GM23338 (cell line): ENCODE measurements at regions not wholly inside any gene's neighbourhood (a gene's known extent, or its start where the extent isn't known, plus 50 kb on each side); places are given as distances from the start of the nearest gene placed in this dataset.

ENCODE experiments used
- CREB1 ChIP-seq: fragments of 250-450 bp; sonication (Bioruptor Pico); IDR thresholded peaks from 2 replicates; pipeline ENCODE4 v1.5.0; 2020; ENCODE audit warnings: low read depth, mild to moderate bottlenecking, moderate library complexity
- CTCF ChIP-seq, 2 experiments: fragments of 200-600 bp in 1 of 2; sonication (generic) in 1 of 2; conservative IDR thresholded peaks; 2 replicates each; pipeline versions ENCODE4 v1.5.1 to v1.6.1; 2016 to 2017; ENCODE audit warnings: antibody characterized with exemption in 2 of 2, low read depth in 2 of 2, mild to moderate bottlenecking in 2 of 2, moderate library complexity in 1 of 2
- EZH2 ChIP-seq: fragments of 200-600 bp; sonication (generic); IDR thresholded peaks from one replicate; pipeline ENCODE4 v1.8.0; 2017; ENCODE audit warnings: antibody characterized with exemption, mild to moderate bottlenecking, low read depth; ENCODE audit not compliant: unreplicated experiment
- EZH2phosphoT487 ChIP-seq: fragments of 200-600 bp; sonication (generic); IDR thresholded peaks from one replicate; pipeline ENCODE4 v1.8.1; 2018; ENCODE audit warnings: antibody characterized with exemption; ENCODE audit not compliant: unreplicated experiment
- JUNB ChIP-seq: IDR thresholded peaks from one replicate; pipeline ENCODE4 v1.6.1; 2016; ENCODE audit warnings: antibody characterized with exemption; ENCODE audit not compliant: unreplicated experiment
- NANOG ChIP-seq: IDR thresholded peaks from 2 replicates; pipeline ENCODE4 v1.6.1; 2016; ENCODE audit warnings: antibody characterized with exemption, borderline replicate concordance
- POLR2AphosphoS5 ChIP-seq: IDR thresholded peaks from 2 replicates; pipeline ENCODE4 v1.6.1; 2016; ENCODE audit warnings: antibody characterized with exemption, low read depth
- TF ChIP-seq, protein P1 (sequence below): IDR thresholded peaks from one replicate; pipeline ENCODE4 v1.6.1; 2018; ENCODE audit warnings: antibody characterized with exemption; ENCODE audit not compliant: unreplicated experiment
- TF ChIP-seq, protein P2 (sequence below): fragments of 250-450 bp; sonication (Bioruptor Pico); IDR thresholded peaks from 2 replicates; pipeline ENCODE4 v1.5.0; 2020; ENCODE audit warnings: mild to moderate bottlenecking, moderate library complexity

GRCh38 chr16:86321491-86321890 lies 188.8 kb upstream of the FOXF1 start:
- TF ChIP-seq EZH2phosphoT487 (no peak), EZH2 (no peak), CTCF (conservative IDR thresholded peaks at IDR 0.05; ENCODE audit: low read depth in 2 of 2) (no peak), NANOG (no peak), POLR2AphosphoS5 (no peak), CREB1 (CRISPR knock-in tag) (no peak), JUNB (no peak)
- TF ChIP-seq, protein P1, sequence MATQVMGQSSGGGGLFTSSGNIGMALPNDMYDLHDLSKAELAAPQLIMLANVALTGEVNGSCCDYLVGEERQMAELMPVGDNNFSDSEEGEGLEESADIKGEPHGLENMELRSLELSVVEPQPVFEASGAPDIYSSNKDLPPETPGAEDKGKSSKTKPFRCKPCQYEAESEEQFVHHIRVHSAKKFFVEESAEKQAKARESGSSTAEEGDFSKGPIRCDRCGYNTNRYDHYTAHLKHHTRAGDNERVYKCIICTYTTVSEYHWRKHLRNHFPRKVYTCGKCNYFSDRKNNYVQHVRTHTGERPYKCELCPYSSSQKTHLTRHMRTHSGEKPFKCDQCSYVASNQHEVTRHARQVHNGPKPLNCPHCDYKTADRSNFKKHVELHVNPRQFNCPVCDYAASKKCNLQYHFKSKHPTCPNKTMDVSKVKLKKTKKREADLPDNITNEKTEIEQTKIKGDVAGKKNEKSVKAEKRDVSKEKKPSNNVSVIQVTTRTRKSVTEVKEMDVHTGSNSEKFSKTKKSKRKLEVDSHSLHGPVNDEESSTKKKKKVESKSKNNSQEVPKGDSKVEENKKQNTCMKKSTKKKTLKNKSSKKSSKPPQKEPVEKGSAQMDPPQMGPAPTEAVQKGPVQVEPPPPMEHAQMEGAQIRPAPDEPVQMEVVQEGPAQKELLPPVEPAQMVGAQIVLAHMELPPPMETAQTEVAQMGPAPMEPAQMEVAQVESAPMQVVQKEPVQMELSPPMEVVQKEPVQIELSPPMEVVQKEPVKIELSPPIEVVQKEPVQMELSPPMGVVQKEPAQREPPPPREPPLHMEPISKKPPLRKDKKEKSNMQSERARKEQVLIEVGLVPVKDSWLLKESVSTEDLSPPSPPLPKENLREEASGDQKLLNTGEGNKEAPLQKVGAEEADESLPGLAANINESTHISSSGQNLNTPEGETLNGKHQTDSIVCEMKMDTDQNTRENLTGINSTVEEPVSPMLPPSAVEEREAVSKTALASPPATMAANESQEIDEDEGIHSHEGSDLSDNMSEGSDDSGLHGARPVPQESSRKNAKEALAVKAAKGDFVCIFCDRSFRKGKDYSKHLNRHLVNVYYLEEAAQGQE: no peak
- TF ChIP-seq, protein P2, sequence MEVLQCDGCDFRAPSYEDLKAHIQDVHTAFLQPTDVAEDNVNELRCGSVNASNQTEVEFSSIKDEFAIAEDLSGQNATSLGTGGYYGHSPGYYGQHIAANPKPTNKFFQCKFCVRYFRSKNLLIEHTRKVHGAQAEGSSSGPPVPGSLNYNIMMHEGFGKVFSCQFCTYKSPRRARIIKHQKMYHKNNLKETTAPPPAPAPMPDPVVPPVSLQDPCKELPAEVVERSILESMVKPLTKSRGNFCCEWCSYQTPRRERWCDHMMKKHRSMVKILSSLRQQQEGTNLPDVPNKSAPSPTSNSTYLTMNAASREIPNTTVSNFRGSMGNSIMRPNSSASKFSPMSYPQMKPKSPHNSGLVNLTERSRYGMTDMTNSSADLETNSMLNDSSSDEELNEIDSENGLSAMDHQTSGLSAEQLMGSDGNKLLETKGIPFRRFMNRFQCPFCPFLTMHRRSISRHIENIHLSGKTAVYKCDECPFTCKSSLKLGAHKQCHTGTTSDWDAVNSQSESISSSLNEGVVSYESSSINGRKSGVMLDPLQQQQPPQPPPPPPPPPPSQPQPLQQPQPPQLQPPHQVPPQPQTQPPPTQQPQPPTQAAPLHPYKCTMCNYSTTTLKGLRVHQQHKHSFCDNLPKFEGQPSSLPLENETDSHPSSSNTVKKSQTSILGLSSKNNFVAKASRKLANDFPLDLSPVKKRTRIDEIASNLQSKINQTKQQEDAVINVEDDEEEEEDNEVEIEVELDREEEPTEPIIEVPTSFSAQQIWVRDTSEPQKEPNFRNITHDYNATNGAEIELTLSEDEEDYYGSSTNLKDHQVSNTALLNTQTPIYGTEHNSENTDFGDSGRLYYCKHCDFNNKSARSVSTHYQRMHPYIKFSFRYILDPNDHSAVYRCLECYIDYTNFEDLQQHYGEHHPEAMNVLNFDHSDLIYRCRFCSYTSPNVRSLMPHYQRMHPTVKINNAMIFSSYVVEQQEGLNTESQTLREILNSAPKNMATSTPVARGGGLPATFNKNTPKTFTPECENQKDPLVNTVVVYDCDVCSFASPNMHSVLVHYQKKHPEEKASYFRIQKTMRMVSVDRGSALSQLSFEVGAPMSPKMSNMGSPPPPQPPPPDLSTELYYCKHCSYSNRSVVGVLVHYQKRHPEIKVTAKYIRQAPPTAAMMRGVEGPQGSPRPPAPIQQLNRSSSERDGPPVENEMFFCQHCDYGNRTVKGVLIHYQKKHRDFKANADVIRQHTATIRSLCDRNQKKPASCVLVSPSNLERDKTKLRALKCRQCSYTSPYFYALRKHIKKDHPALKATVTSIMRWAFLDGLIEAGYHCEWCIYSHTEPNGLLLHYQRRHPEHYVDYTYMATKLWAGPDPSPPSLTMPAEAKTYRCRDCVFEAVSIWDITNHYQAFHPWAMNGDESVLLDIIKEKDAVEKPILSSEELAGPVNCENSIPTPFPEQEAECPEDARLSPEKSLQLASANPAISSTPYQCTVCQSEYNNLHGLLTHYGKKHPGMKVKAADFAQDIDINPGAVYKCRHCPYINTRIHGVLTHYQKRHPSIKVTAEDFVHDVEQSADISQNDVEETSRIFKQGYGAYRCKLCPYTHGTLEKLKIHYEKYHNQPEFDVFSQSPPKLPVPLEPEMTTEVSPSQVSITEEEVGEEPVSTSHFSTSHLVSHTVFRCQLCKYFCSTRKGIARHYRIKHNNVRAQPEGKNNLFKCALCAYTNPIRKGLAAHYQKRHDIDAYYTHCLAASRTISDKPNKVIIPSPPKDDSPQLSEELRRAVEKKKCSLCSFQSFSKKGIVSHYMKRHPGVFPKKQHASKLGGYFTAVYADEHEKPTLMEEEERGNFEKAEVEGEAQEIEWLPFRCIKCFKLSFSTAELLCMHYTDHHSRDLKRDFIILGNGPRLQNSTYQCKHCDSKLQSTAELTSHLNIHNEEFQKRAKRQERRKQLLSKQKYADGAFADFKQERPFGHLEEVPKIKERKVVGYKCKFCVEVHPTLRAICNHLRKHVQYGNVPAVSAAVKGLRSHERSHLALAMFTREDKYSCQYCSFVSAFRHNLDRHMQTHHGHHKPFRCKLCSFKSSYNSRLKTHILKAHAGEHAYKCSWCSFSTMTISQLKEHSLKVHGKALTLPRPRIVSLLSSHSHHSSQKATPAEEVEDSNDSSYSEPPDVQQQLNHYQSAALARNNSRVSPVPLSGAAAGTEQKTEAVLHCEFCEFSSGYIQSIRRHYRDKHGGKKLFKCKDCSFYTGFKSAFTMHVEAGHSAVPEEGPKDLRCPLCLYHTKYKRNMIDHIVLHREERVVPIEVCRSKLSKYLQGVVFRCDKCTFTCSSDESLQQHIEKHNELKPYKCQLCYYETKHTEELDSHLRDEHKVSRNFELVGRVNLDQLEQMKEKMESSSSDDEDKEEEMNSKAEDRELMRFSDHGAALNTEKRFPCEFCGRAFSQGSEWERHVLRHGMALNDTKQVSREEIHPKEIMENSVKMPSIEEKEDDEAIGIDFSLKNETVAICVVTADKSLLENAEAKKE (CRISPR knock-in tag): no peak
